HG02885 (cell line): ENCODE measurements at regions not wholly inside any gene's neighbourhood (a gene's known extent, or its start where the extent isn't known, plus 50 kb on each side); places are given as distances from the start of the nearest gene placed in this dataset.
"Not testable (repeated sequence)": the region's sequence is repeated elsewhere in the genome, so short reads cannot be mapped to it uniquely, and the experiment has no call there.

Experiments
- ATAC-seq: cut with Tn5 transposase; IDR thresholded peaks from one replicate; pipeline ENCODE4 v1.9.1; 2021; ENCODE audit warnings: mild to moderate bottlenecking; ENCODE audit not compliant: unreplicated experiment, poor library complexity

GRCh38 chr14:48665077-48665784 lies 920.9 kb downstream of the RPS29 start:
- no peak for ATAC-seq

- no peak for ATAC-seq
Measured at GRCh38 chr14:48643241-48643640, 942.9 kb downstream of the RPS29 start.

DNA sequence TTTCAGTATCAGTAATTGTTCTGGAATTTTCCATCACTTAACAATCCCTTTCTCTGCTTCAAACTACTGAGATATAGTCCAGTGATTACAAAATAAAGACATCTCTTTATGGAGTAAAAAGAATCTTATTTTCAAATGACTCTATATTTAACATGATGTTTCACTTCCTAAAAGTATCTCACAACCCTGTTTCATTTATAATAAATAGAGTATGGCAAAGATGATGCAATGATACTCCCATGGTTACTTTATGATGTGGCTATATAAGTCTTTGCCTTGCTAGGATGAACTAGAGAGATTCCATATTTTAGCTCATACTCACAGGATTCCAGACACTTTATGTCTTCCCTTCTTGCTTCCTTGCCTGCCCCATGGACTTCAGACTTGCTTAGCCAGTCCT lies 953.5 kb upstream of the MDGA2 start:
- peak; percentile 58 for ATAC-seq

DNA sequence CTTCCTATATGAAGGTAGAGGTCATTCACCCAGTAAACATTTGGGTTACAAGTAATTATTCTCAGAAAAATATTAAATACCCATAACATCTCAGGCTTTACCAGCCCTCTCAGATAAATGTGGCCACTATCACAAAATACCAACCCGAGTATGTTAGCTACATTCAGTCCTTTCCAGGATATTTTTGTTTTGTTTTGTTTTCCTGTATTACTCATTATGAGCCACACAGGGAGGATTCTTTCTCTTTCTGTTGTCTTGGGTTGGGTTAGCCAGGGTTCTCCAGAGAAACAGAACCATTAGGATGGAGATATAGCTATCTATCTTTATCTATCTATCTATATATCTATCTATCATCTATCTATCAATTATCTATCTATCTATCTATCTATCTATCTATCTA lies 947.6 kb upstream of the MDGA2 start:
- no peak for ATAC-seq

DNA sequence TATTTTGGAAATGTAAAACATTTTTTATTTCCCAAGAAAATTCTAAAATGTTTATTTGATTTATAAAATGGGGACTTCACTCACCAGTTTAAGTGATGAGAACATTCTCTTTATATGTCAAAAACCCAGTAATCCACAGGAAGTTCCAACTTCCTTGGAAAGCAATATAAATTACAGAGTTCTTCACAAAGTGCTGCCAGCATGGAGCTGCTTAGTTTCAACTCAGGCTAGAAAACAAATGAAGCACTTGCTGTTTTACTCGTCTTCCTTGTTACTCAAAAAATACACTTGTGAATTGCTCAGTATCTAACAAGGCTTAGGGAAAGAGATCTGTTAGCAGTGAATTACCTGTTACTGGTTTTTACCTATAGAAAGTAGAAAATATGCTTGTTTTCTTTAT lies 942.7 kb upstream of the MDGA2 start:
- no peak for ATAC-seq

DNA sequence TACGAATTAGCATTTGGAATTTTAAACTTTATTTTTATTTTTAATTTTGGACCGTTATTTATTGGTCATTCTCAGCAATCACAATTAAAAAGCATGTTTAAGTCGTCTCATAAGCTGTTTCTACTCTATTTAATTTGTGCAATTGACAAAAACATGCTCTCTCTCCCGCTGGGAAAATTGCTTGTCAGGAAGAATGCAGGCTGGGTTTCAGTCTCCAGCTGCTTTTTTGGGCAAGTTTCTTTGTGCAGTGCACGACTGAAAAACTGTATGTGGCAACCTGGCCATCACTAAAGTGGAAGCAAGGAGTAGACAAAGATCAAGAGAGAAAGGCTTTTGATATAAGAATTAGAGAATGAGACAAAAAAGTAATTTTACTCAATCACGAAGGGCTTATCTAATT lies 941.5 kb upstream of the MDGA2 start:
- ATAC-seq = no peak

GRCh38 chr14:48615618-48616017 lies 940.2 kb upstream of the MDGA2 start:
- no peak for ATAC-seq

DNA sequence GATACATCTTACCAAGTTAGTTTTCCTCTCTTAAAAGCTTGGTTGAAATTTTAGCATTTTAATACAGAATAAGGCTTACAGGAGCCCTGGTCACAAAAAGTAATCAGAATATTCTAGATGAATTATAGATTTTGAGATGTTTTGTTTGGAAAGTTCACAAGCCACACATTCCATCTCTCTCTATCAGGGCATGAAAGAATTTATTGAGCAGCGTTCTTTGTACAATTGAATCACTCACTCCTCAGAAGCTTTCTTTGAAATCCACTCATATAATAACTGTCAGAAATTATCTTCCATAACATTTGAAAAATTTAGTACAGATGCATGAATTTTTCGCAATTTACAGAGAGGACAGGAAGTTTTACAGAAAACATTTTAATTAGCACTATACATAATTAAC lies 938.6 kb upstream of the MDGA2 start:
- ATAC-seq = no peak

DNA sequence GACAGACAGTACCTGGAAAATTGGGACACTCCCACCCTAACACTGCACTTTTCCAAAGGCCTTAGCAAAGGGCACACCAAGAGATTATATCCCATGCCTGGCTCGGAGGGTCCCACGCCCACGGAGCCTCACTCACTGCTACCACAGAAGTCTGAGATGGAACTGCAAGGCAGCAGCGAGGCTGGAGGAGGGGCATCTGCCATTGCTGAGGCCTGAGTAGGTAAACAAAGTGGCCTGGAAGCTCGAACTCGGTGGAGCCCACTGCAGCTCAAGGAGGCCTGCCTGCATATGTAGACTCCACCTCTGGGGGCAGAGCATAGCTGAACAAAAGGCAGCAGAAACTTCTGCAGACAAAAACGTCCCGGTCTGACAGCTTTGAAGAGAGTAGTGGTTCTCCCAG lies 931.6 kb upstream of the MDGA2 start:
- not testable (repeated sequence) for ATAC-seq

DNA sequence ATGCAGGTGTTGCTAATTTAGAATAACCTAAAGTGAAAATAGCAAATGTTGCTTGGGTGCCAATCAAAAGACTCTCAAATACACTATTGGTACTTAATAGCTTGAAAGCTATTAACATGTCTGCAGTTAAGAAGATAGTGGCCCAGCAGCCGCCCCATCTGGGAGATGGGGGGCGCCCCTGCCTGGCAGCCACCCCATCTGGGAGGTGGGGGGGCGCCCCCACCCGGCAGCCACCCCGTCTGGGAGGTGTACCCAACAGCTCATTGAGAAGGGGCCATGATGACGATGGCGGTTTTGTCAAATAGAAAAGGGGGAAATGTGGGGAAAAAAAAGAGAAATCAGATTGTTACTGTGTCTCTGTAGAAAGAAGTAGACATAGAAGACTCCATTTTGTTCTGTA lies 923.1 kb upstream of the MDGA2 start:
- ATAC-seq = no peak

DNA sequence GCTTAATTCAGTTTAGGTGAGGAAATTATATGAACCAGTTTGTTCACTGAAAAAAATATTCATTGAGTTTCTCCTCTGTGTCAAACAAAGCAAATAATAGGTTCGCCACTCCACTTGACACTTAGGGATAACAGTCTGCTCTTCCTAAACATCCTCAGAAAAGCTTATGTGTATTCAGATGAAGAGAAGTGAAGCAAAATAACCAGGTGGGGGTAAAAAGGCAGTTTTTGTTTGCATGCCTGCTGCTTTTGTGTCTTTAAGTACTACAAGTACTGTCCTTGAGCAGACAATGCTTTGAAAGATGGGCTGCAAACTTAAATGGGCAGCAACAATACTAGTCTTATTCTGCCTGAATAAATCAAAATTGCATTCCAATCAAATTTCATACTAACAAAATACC lies 910.7 kb upstream of the MDGA2 start:
- no peak for ATAC-seq

GRCh38 chr14:48584031-48584430 lies 908.6 kb upstream of the MDGA2 start:
- peak; percentile 83 for ATAC-seq

DNA sequence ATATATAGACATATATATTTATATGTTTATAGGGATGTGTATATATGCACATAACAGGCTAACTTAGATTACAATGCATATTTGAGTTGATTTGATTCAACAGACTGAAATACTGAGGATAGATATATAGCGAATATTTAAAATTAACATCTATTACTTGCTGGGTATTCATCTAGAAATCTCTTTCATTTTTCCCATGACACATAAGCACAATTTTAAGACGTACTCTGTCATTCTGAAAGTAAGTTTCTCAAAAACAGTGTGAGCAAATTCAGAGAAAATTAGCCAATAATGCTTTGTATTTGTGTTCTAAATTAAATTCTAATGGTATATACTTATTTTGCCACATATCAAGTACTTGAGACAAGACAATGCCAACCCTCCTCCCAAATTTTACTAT lies 907.5 kb upstream of the MDGA2 start:
- peak; percentile 57 for ATAC-seq

DNA sequence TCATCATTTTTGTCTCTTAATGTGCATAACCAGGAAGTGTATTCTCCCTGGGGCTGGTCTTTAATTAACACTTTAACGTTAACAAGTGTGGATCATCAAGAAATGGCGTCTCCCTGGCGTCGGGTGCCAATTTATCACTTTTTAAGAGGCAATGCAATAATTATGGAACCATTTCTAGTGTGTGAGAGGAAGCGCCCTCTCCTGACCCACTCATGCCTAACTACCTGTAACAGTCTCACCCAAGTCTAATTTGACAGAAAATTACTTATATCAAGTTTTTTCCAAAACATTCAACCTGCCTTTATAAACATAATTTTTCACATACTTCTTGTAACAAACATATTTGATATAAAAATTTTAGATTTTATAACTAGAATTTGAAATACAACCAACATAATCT lies 905.3 kb upstream of the MDGA2 start:
- ATAC-seq = no peak

- no peak for ATAC-seq
Measured at GRCh38 chr14:48575772-48576171, 900.4 kb upstream of the MDGA2 start.

DNA sequence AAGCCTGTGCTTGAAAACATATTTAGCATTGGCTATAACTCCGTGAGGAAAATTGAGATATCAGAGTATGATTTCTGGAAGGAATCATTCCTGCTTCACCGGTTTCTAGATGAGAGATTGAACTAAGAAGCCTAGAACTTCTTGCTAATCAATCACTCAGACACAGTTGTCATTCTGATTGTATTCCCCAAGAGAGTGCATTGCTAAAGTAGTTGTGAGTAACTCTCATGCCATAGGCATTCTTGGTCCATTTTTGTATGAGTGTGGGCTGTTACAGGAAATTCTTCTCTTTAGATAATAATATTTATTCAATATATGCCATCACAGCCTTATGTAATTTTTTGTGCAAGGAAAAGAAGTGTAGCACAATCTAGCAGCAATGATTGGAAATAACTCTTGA lies 893.3 kb upstream of the MDGA2 start:
- ATAC-seq = no peak

DNA sequence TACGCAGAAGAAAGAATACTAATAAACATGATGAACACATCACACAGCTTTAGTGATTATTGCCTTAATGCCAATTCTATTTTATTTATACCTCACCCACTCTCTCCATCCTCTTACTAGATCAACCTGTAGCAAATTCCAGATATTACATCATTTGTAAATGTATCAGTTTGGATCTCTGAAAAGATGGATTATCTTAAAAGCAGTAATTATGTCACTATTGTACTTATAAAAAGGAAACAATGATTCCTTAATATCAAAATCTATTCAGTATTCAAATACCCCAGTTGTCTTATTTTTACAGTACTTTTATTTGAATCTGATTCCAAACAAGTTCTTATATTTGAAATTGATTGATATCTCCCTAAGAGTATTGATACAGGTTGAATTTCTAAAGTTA lies 892.8 kb upstream of the MDGA2 start:
- no peak for ATAC-seq

- ATAC-seq = no peak
Measured at GRCh38 chr14:48563489-48563888, 888.1 kb upstream of the MDGA2 start.

GRCh38 chr14:48561438-48561837 lies 886.0 kb upstream of the MDGA2 start:
- not testable (repeated sequence) for ATAC-seq

DNA sequence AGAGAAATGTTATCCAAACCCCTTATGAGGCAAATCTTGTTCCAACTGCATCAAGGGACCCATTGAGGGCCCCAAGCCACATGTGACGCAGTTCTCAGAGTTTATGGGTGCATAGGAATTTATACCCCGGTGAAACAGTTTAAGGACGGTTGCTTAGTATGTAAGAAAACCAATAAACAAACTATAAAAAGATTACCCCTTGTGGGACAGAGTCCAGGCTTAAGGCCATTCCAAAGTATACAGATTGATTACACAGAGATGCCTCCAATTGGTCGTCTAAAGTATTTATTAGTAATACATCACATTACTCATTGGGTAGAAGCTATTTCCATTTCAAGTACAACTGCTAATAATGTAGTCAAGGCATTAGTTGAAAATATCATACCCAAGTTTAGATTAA lies 885.0 kb upstream of the MDGA2 start:
- ATAC-seq = no peak

DNA sequence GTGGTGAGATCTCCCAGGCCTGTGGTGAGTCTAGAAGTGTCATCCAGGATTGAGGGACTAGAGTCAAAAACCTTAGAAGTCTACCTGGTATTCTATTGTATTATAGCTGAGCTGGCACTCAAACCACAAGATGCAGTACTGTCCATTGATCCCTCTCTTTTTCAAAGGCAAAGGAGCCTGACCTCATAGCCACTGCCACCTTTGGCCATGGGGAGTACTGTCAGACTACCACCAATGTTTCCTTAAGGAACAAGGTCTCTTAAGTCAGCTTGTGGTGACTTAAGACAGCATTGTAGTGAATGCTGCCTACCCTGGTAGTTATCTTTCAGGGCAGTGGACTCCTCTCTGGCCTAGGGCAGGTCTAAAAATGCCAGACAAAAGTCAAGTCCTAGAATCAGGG lies 878.0 kb upstream of the MDGA2 start:
- ATAC-seq = no peak

DNA sequence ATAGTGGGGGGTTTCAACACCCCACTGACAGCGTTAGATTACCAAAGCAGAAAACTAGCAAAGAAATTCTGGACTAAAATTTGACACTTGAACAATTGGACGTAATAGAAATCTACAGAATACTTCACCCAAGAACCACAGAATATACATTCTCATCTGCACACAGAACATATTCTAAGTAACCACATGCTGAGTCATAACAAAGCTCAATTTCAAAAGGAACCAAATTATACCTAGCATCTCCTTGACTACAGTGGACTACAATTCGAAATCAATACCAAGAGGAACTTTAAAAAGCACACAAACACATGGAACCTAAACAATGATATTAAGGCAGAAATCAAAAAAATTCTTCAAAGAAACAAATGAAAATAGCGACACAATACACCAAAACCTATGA lies 871.6 kb upstream of the MDGA2 start:
- ATAC-seq = peak; percentile 99

- ATAC-seq = no peak
Measured at GRCh38 chr14:48537600-48537999, 862.2 kb upstream of the MDGA2 start.
